ENCODE measurements at regions not wholly inside any gene's neighbourhood (a gene's known extent, or its start where the extent isn't known, plus 50 kb on each side); places are given as distances from the start of the nearest gene placed in this dataset.

DNA sequence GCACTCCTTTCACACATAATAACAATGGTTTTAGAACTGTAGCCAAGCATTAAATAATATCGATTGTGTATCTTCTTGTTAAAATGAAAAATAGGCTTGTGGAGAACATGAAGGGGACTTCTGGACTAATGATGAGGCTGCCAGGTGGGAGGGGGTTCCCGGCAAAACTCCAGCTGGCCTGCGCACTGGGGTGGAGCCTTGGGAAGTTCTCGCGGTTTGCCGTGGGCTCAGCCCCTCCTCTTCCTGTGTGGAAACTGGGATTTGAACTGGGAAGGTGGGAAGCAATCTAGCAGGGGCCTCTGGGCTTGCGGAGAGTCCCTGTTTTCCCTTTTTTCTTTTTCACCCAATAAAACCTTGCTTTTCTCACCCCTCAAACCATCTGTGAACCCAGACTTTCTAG, 113.7 kb upstream of the SLITRK1 start:
- TF ChIP-seq, protein P1, sequence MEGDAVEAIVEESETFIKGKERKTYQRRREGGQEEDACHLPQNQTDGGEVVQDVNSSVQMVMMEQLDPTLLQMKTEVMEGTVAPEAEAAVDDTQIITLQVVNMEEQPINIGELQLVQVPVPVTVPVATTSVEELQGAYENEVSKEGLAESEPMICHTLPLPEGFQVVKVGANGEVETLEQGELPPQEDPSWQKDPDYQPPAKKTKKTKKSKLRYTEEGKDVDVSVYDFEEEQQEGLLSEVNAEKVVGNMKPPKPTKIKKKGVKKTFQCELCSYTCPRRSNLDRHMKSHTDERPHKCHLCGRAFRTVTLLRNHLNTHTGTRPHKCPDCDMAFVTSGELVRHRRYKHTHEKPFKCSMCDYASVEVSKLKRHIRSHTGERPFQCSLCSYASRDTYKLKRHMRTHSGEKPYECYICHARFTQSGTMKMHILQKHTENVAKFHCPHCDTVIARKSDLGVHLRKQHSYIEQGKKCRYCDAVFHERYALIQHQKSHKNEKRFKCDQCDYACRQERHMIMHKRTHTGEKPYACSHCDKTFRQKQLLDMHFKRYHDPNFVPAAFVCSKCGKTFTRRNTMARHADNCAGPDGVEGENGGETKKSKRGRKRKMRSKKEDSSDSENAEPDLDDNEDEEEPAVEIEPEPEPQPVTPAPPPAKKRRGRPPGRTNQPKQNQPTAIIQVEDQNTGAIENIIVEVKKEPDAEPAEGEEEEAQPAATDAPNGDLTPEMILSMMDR (IDR thresholded peaks at IDR 0.05) = no peak
- ATAC-seq (ENCODE audit: low FRiP score) (no peak), DNase-seq (ENCODE audit: low spot score) (no peak)

- no peak for DNase-seq (ENCODE audit: low spot score)
- no peak for ATAC-seq (ENCODE audit: low FRiP score)
- TF ChIP-seq, protein P1 (IDR thresholded peaks at IDR 0.05) = no peak
These were observed 110.5 kb upstream of the SLITRK1 start for GRCh38 chr13:83992566-83993358.

DNA sequence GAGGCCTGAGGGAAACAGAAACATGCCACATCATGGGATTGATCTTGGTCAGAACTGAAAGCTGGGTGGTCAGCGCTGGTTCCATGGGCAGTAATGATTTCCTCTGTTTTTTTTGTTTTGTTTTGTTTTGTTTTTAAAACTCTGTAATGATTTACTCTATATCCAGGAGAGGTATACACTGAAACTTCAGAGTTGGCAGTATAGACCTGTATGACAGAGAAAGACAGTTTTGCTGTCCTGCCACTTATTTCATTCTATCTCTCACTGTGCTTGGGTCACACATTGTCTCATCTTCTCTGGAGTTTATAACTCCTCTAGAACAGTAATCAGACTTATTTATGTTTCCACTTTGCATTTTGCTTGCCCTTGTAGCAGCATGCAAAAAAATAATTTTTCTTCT, 105.1 kb upstream of the SLITRK1 start:
- TF ChIP-seq, protein P1 (IDR thresholded peaks at IDR 0.05) = no peak
- no peak for DNase-seq (ENCODE audit: low spot score)
- no peak for ATAC-seq (ENCODE audit: low FRiP score)

- TF ChIP-seq, protein P1 (IDR thresholded peaks at IDR 0.05) = no peak
- ATAC-seq (ENCODE audit: low FRiP score) (no peak), DNase-seq (ENCODE audit: low spot score) (no peak)
These were observed 102.5 kb upstream of the SLITRK1 start for GRCh38 chr13:83984793-83985192.

DNA sequence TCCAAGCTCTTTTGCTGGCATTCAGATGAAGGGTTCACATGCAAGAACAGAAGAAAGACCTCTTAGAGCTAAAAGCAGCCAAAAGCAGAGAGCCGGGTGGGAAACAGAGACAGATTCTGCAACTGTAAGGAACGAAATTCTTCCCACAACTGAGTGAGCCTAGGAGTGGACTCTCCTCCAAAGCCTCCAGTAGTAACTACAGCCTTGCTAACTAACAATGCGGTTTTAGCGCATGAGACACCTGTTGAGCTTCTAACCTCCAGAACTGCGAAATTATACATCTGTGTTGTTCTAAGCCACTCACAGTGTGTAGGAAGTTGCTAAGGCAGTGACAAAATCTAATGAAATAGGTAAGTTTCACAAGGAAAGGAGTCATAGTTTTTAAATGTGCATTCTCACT, 98.1 kb upstream of the SLITRK1 start:
- TF ChIP-seq, protein P1 (IDR thresholded peaks at IDR 0.05) = no peak
- ATAC-seq (ENCODE audit: low FRiP score) (no peak), DNase-seq (ENCODE audit: low spot score) (no peak)

DNA sequence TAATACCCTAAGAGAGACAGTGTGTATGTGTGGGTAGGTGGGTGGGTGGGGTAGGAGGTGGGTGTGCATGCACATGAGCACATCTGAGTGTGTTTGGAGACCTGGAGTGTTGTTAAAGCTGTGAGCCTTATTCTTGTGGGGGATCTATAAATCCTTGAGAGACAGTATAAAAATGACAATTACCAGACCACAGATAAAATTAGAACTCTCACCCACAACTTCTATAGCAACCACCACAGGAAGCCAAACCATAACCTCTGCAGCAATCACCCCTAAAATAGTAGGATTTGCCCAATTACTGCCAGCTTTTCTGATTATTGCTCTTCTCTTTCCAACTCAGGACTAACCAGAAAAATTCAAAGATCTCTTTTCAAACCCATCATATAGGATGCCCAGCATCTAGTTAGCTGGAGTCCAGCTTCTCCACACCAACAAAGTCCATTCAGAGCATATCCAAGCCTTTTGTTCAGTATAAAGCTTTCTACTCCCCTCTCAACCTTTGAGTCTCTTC, 93.4 kb upstream of the SLITRK1 start:
- DNase-seq (ENCODE audit: low spot score) = no peak
- TF ChIP-seq, protein P1 (IDR thresholded peaks at IDR 0.05) = no peak

DNA sequence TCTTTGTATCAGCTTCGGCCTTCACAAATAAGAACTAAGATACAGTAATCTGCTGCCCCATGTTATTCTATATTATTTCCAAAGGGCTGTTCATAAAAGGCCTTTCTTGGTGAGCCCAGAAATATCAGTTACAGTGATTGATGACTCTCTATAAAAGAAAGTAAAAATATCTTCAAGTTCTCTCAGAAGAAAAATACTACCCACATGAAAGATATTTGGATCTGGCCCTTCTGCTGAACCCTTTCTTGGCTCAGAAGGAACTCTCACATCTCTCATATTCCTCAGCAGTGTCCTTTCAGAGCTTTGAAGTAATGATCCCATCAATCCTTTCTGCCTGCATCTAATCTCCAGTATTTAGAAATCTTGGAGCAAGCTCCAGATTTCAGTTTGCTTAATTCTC, 76.3 kb upstream of the SLITRK1 start:
- ATAC-seq (ENCODE audit: low FRiP score) = no peak
- no peak for DNase-seq (ENCODE audit: low spot score)
- TF ChIP-seq, protein P1 (IDR thresholded peaks at IDR 0.05) = no peak

More for the DNA sequence above, 93.4 kb upstream of the SLITRK1 start:
- ATAC-seq (ENCODE audit: low FRiP score) = no peak

All from omental fat pad (tissue), 3 donors.